ENCODE measurements at regions not wholly inside any gene's neighbourhood (a gene's known extent, or its start where the extent isn't known, plus 50 kb on each side); places are given as distances from the start of the nearest gene placed in this dataset.
"Not testable (repeated sequence)": the region's sequence is repeated elsewhere in the genome, so short reads cannot be mapped to it uniquely, and the experiment has no call there.

GRCh38 chr2:76252704-76253103, 542.0 kb upstream of the GCFC2 start:
- no peak for DNase-seq

GRCh38 chr2:76251342-76251741, 540.6 kb upstream of the GCFC2 start:
- DNase-seq = no peak

- no peak for DNase-seq
These were observed 536.3 kb upstream of the GCFC2 start for GRCh38 chr2:76247006-76247405.

- no peak for DNase-seq
These were observed 501.6 kb upstream of the GCFC2 start for GRCh38 chr2:76211991-76212985.

GRCh38 chr2:76210551-76210950, 499.8 kb upstream of the GCFC2 start:
- no peak for DNase-seq

- DNase-seq = no peak
These were observed 493.3 kb upstream of the GCFC2 start for GRCh38 chr2:76204048-76204447.

- no peak for DNase-seq
These were observed 492.2 kb upstream of the GCFC2 start for GRCh38 chr2:76202866-76203265.

- peak; percentile 36 to 55 for DNase-seq
These were observed 487.2 kb upstream of the GCFC2 start for GRCh38 chr2:76197842-76198448.

GRCh38 chr2:76197428-76197827, 486.7 kb upstream of the GCFC2 start:
- no peak for DNase-seq

GRCh38 chr2:76194031-76194775, 483.5 kb upstream of the GCFC2 start:
- no peak for DNase-seq

GRCh38 chr2:76193089-76193488, 482.4 kb upstream of the GCFC2 start:
- DNase-seq = no peak

GRCh38 chr2:76188334-76189008, 477.8 kb upstream of the GCFC2 start:
- DNase-seq = no peak

GRCh38 chr2:76187415-76187814, 476.7 kb upstream of the GCFC2 start:
- DNase-seq = no peak

- DNase-seq = no peak
These were observed 470.0 kb upstream of the GCFC2 start for GRCh38 chr2:76180676-76181075.

GRCh38 chr2:76178610-76179009, 467.9 kb upstream of the GCFC2 start:
- DNase-seq = no peak

GRCh38 chr2:76175295-76175694, 464.6 kb upstream of the GCFC2 start:
- DNase-seq = no peak

- DNase-seq = no peak
These were observed 463.8 kb upstream of the GCFC2 start for GRCh38 chr2:76174505-76174904.

- not testable (repeated sequence) for DNase-seq
These were observed 462.5 kb upstream of the GCFC2 start for GRCh38 chr2:76173206-76173605.

GRCh38 chr2:76172154-76172595, 461.5 kb upstream of the GCFC2 start:
- DNase-seq = not testable (repeated sequence)

GRCh38 chr2:76170856-76171255, 460.1 kb upstream of the GCFC2 start:
- no peak for DNase-seq

GRCh38 chr2:76170009-76170384, 459.3 kb upstream of the GCFC2 start:
- no peak for DNase-seq

- DNase-seq = no peak
These were observed 458.7 kb upstream of the GCFC2 start for GRCh38 chr2:76169276-76170008.

Data from activated T-cell treated with anti-CD3 and anti-CD28 coated beads, Interleukin-2, amount 50 U/mL, for 48 hours (primary cell).